Activated CD4-positive, alpha-beta T cell treated with anti-CD3 and anti-CD28 coated beads, Interleukin-2, amount 50 U/mL, for 48 hours (primary cell): ENCODE measurements at regions not wholly inside any gene's neighbourhood (a gene's known extent, or its start where the extent isn't known, plus 50 kb on each side); places are given as distances from the start of the nearest gene placed in this dataset.

ENCODE experiments used
- DNase-seq, 2 experiments: peaks; one replicate each; pipeline ENCODE4 v3.0.0-alpha.2; 2020

- DNase-seq, result no peak
Measured at GRCh38 chr3:7915356-7915755, 586.3 kb upstream of the LMCD1 start.

GRCh38 chr3:7917443-7918151 lies 584.0 kb upstream of the LMCD1 start:
- peak; percentile 9 to 21 for DNase-seq

- DNase-seq, result no peak
Measured at GRCh38 chr3:7920211-7920610, 581.4 kb upstream of the LMCD1 start.

GRCh38 chr3:7924228-7924627 lies 577.4 kb upstream of the LMCD1 start:
- no peak for DNase-seq

GRCh38 chr3:7927015-7927414 lies 574.6 kb upstream of the LMCD1 start:
- no peak for DNase-seq

GRCh38 chr3:7927864-7928263 lies 573.8 kb upstream of the LMCD1 start:
- DNase-seq, result no peak

- no peak for DNase-seq
Measured at GRCh38 chr3:7929319-7929889, 572.2 kb upstream of the LMCD1 start.

GRCh38 chr3:7934362-7934761 lies 567.3 kb upstream of the LMCD1 start:
- DNase-seq, result no peak

- DNase-seq, result no peak
Measured at GRCh38 chr3:7947930-7948329, 553.7 kb upstream of the LMCD1 start.

- no peak for DNase-seq
Measured at GRCh38 chr3:7950890-7951289, 550.7 kb upstream of the LMCD1 start.

GRCh38 chr3:7953449-7954014 lies 548.1 kb upstream of the LMCD1 start:
- no peak for DNase-seq

- no peak for DNase-seq
Measured at GRCh38 chr3:7957024-7957423, 544.6 kb upstream of the LMCD1 start.

GRCh38 chr3:7959094-7959493 lies 542.5 kb upstream of the LMCD1 start:
- DNase-seq, result no peak

- DNase-seq, result no peak
Measured at GRCh38 chr3:7960601-7961000, 541.0 kb upstream of the LMCD1 start.

GRCh38 chr3:7962301-7962700 lies 539.3 kb upstream of the LMCD1 start:
- no peak for DNase-seq

- DNase-seq, result no peak
Measured at GRCh38 chr3:7964899-7965298, 536.7 kb upstream of the LMCD1 start.

GRCh38 chr3:7973006-7973405 lies 528.6 kb upstream of the LMCD1 start:
- DNase-seq, result no peak

GRCh38 chr3:7977245-7978086 lies 524.2 kb upstream of the LMCD1 start:
- no peak for DNase-seq

GRCh38 chr3:7978087-7978422 lies 523.6 kb upstream of the LMCD1 start:
- DNase-seq, result no peak

GRCh38 chr3:7982126-7982525 lies 519.5 kb upstream of the LMCD1 start:
- no peak for DNase-seq

- DNase-seq, result no peak
Measured at GRCh38 chr3:7999384-7999783, 502.2 kb upstream of the LMCD1 start.

- DNase-seq, result no peak
Measured at GRCh38 chr3:8001307-8001706, 500.3 kb upstream of the LMCD1 start.

GRCh38 chr3:8001712-8002111 lies 499.9 kb upstream of the LMCD1 start:
- no peak for DNase-seq

GRCh38 chr3:8011902-8012301 lies 489.7 kb upstream of the LMCD1 start:
- DNase-seq, result no peak
